Endothelial cell of umbilical vein (primary cell): ENCODE measurements at regions not wholly inside any gene's neighbourhood (a gene's known extent, or its start where the extent isn't known, plus 50 kb on each side); places are given as distances from the start of the nearest gene placed in this dataset.

ENCODE experiments used
- BruUV-seq: library from RNA; stranded (reverse); fragments of 400-500 nt; replicated peaks from 2 replicates; lab custom pipeline; 2021; lab: Mats Ljungman, UMichigan
- CTCF ChIA-PET: fragments of 300-600, 350-600 bp; sonication (Branson Sonifier 250); formaldehyde crosslinking; loops from one replicate; lab custom pipeline; 2021; ENCODE audit warnings: antibody characterized with exemption, inconsistent platforms; lab: Charles Lee
- POLR2A ChIA-PET: fragments of 300-600, 350-600 bp; sonication (Branson Sonifier 250); formaldehyde crosslinking; loops from one replicate; lab custom pipeline; 2021; ENCODE audit warnings: antibody characterized with exemption, inconsistent platforms; lab: Charles Lee
- DNase-seq: peaks from one replicate; pipeline ENCODE4 v3.0.0-alpha.2; 2011; ENCODE audit warnings: low read depth, low spot score
- FAIRE-seq: peaks from 2 replicates; lab custom pipeline; 2011; peaks lifted over from hg19 to GRCh38; lab: Jason Lieb, UNC
- H2AFZ ChIP-seq: 2 replicates; pipeline ENCODE4 v1.6.0; 2012; ENCODE audit warnings: low read depth, low read length, control low read depth, inconsistent platforms
- H3K27ac ChIP-seq: 2 replicates; pipeline ENCODE4 v1.5.1; 2011; ENCODE audit warnings: low read depth, mild to moderate bottlenecking, control low read depth, low read length, moderate library complexity; ENCODE audit not compliant: insufficient read depth
- H3K27me3 ChIP-seq, 2 experiments: 2 replicates each; pipeline versions ENCODE4 v1.6.0 to v1.6.1; 2011; ENCODE audit warnings: low read length in 2 of 2, mixed read lengths in 1 of 2; ENCODE audit not compliant: control insufficient read depth in 2 of 2, insufficient read depth in 2 of 2
- H3K36me3 ChIP-seq, 2 experiments: 2 replicates in 1 of 2; 3 replicates in 1 of 2; pipeline ENCODE4 v1.5.1; 2011; ENCODE audit warnings: low read length in 2 of 2, mild to moderate bottlenecking in 1 of 2, moderate library complexity in 1 of 2; ENCODE audit not compliant: control insufficient read depth in 2 of 2, insufficient read depth in 2 of 2; ENCODE audit errors: extremely low read depth in 1 of 2
- H3K4me1 ChIP-seq: 3 replicates; pipeline ENCODE4 v1.5.1; 2011; ENCODE audit warnings: mild to moderate bottlenecking, low read length; ENCODE audit not compliant: control insufficient read depth, insufficient read depth; ENCODE audit errors: extremely low read depth
- H3K4me2 ChIP-seq: 2 replicates; pipeline ENCODE4 v1.6.1; 2011; ENCODE audit warnings: low read length, control low read depth, mixed read lengths; ENCODE audit not compliant: insufficient read depth
- H3K4me3 ChIP-seq, 3 experiments: fragments of 200-600 bp in 1 of 3; sonication (generic), shearing (Covaris generic) in 1 of 3; replicated peaks in 1 of 3; 2 replicates each; pipeline ENCODE4 v1.5.1; 2011 to 2016; ENCODE audit warnings: control low read depth in 3 of 3, low read length in 3 of 3, mild to moderate bottlenecking in 2 of 3, inconsistent platforms in 1 of 3, low read depth in 1 of 3, moderate library complexity in 1 of 3; ENCODE audit not compliant: insufficient read depth in 1 of 3
- H3K79me2 ChIP-seq: 2 replicates; pipeline ENCODE4 v1.6.0; 2012; ENCODE audit warnings: low read length, inconsistent platforms; ENCODE audit not compliant: control insufficient read depth, insufficient read depth
- H3K9ac ChIP-seq: replicated peaks from 2 replicates; pipeline ENCODE3; 2011; ENCODE audit warnings: low read length, control low read depth; ENCODE audit not compliant: insufficient read depth; ENCODE audit errors: extremely low read depth
- H3K9me1 ChIP-seq: replicated peaks from 3 replicates; pipeline ENCODE4 v1.6.0; 2011; ENCODE audit warnings: mild to moderate bottlenecking, low read length; ENCODE audit not compliant: control insufficient read depth, insufficient read depth; ENCODE audit errors: extremely low read depth
- H3K9me3 ChIP-seq: replicated peaks from 2 replicates; pipeline ENCODE4 v1.5.1; 2012; ENCODE audit warnings: low read length, inconsistent platforms; ENCODE audit not compliant: control insufficient read depth, insufficient read depth
- H4K20me1 ChIP-seq: replicated peaks from 2 replicates; pipeline ENCODE3; 2011; ENCODE audit warnings: mild to moderate bottlenecking, low read length; ENCODE audit not compliant: control insufficient read depth, insufficient read depth; ENCODE audit errors: extremely low read depth
- CTCF ChIP-seq, 2 donors: IDR thresholded peaks; 1 replicate in 1 of 2; 2 replicates in 1 of 2; pipeline ENCODE4 v1.5.1; 2011; ENCODE audit warnings: low read length in 2 of 2, mild to moderate bottlenecking in 2 of 2, moderate library complexity in 2 of 2, control low read depth in 1 of 2, inconsistent platforms in 1 of 2, low read depth in 1 of 2; ENCODE audit not compliant: insufficient read depth in 1 of 2; ENCODE audit errors: extremely low read depth in 1 of 2
- EZH2 ChIP-seq: IDR thresholded peaks from 2 replicates; pipeline ENCODE4 v1.6.1; 2012; ENCODE audit warnings: borderline replicate concordance, low read depth, mild to moderate bottlenecking, moderate library complexity, low read length, inconsistent platforms; ENCODE audit not compliant: severe bottlenecking
- FOS ChIP-seq: IDR thresholded peaks from 2 replicates; pipeline ENCODE4 v1.6.1; 2011; ENCODE audit warnings: mild to moderate bottlenecking, low read length, moderate library complexity, borderline replicate concordance; ENCODE audit not compliant: insufficient read depth
- GATA2 ChIP-seq: IDR thresholded peaks from 2 replicates; pipeline ENCODE4 v1.7.0; 2011; ENCODE audit warnings: low read depth, mild to moderate bottlenecking, moderate library complexity, mixed read lengths, low read length; ENCODE audit not compliant: insufficient read length, insufficient read depth
- JUN ChIP-seq: IDR thresholded peaks from 2 replicates; pipeline ENCODE4 v1.6.1; 2011; ENCODE audit warnings: borderline replicate concordance, low read depth; ENCODE audit not compliant: insufficient read length, insufficient read depth
- MAX ChIP-seq: IDR thresholded peaks from 2 replicates; pipeline ENCODE4 v1.6.1; 2011; ENCODE audit not compliant: insufficient read depth, insufficient read length
- MYC ChIP-seq: IDR thresholded peaks from one replicate; pipeline ENCODE4 v1.6.1; 2011; ENCODE audit warnings: mild to moderate bottlenecking, low read depth, low read length
- POLR2A ChIP-seq: IDR thresholded peaks from 2 replicates; pipeline ENCODE4 v1.6.1; 2012; ENCODE audit warnings: low read depth, mild to moderate bottlenecking, control low read depth, low read length
- POLR2AphosphoS5 ChIP-seq: IDR thresholded peaks from 2 replicates; pipeline ENCODE4 v1.6.1; 2012; ENCODE audit warnings: low read depth, mild to moderate bottlenecking, control low read depth, low read length, moderate library complexity; ENCODE audit not compliant: insufficient read depth
- dilution Hi-C: fragments of 300-500 bp; cut with MboI; formaldehyde crosslinking; loops from one replicate; pipeline ENCODE4 v1.15.0; 2019; ENCODE audit warnings: low sequenced_read_pairs; ENCODE audit not compliant: extremely low pct_ligation_motif_present
- intact Hi-C: fragments of 100-400 bp; cut with micrococcal nuclease; formaldehyde crosslinking; loops from one replicate; pipeline ENCODE4 v1.10.0; 2022

- H3K4me3 ChIP-seq = no peak overlapping the region
- no peaks in the 10 kb centered on the region for H3K9me1 ChIP-seq
- dilution Hi-C loops (no loop called here), intact Hi-C loops (no loop called here)
- H4K20me1 ChIP-seq = no peaks in the 10 kb centered on the region
- BruUV-seq = no TSS peak
- H3K4me1 ChIP-seq = no peaks in the 10 kb centered on the region
- H3K36me3 ChIP-seq = no peaks in the 10 kb centered on the region
- H3K9ac ChIP-seq = no peak overlapping the region
- H2AFZ ChIP-seq = no peak overlapping the region
- ChIA-PET CTCF (interaction anchor here (4.1 kb wide), 1 partner anchor 138 kb away, joined by 40 read pairs; no protein-coding TSS in a partner anchor), POLR2A (no interaction called here)
- H3K27ac ChIP-seq = no peak overlapping the region
- DNase-seq (no peak), FAIRE-seq (no peak)
- TF ChIP-seq POLR2AphosphoS5 (no peak), MYC (no peak), MAX (no peak), GATA2 (no peak), POLR2A (no peak), FOS (no peak), EZH2 (no peak), JUN (no peak), CTCF (IDR thresholded peaks at IDR 0.05; ENCODE audit: extremely low read depth in 1 of 2, insufficient read depth in 1 of 2, low read depth in 1 of 2, low read length in 2 of 2) (no peak)
- H3K79me2 ChIP-seq = no peaks in the 10 kb centered on the region
- peaks cover 3% of the 10 kb centered on the region for H3K9me3 ChIP-seq
- no peaks in the 10 kb centered on the region for H3K27me3 ChIP-seq
- H3K4me2 ChIP-seq = no peak overlapping the region
These were observed 206.5 kb downstream of the AEBP2 start for GRCh38 chr12:19645823-19646222.
